GM12874 (cell line): ENCODE measurements at regions not wholly inside any gene's neighbourhood (a gene's known extent, or its start where the extent isn't known, plus 50 kb on each side); places are given as distances from the start of the nearest gene placed in this dataset.

ENCODE experiments used
- CTCF ChIP-seq: IDR thresholded peaks from 2 replicates; pipeline ENCODE4 v1.5.1; 2011; ENCODE audit warnings: low read depth, mild to moderate bottlenecking, control low read depth, low read length, moderate library complexity; ENCODE audit not compliant: insufficient read depth

DNA sequence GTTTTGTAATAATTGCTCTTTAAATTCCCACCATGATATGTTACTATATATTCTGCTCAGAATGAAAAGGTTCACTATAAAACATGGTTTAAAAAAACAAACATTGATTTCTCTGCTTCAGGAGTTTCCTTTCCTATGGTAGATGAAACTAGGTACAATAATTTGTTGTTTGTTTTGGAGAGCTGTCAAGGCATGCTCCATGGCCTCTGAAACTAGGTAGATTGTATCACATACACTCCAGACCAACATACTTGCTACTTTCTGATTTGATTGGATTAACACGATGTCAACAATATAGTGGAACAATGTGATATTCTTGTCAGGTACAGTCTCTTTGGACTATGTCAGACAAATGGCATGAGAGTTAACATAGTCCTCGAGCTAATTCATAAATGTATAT, 452.7 kb upstream of the CDH9 start:
- no peak for TF ChIP-seq CTCF

- no peak for TF ChIP-seq CTCF
Observed at GRCh38 chr5:27489701-27490100, 451.3 kb upstream of the CDH9 start.

- TF ChIP-seq CTCF, result no peak
Observed at GRCh38 chr5:27482663-27483062, 444.3 kb upstream of the CDH9 start.

DNA sequence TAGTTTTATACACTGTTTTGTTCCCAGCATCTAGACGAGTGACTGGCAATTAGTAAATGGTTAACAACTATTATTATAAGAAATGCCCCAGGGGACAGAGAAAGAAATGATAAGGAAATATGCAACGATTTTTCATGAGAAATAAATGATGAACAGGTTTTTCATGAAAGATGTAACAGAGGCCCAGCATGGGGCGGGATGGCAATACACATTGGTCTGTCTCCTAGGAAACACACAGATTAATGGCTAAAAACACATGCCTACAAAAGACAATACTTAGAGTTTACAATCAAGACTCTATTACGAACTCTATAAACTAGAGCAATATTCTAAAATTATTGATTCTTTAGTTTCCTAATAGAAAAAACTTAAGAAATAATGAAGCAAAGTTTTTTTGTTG, 441.5 kb upstream of the CDH9 start:
- TF ChIP-seq CTCF, result no peak

DNA sequence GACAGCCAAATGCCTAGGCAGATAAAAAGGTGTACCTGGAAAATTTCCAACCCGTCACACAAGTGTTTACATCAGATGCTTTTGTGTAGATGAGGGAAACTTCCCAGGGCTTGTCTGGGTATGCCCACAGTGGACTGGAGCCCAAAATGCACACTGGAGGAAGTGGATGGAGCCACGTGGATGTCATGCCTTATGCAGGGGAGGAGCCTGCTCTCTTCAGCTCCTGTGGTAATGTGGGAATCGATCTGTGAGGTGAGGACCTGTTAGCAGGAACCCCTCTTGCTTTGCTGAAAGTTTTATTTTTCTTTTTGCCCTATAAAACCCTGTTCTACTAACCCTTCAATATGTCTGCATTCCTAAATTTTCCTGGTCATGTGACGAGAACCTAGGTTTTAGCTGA, 439.2 kb upstream of the CDH9 start:
- no peak for TF ChIP-seq CTCF

GRCh38 chr5:27476356-27476988, 438.1 kb upstream of the CDH9 start:
- TF ChIP-seq CTCF, result no peak

GRCh38 chr5:27475063-27475462, 436.7 kb upstream of the CDH9 start:
- no peak for TF ChIP-seq CTCF
